Hypothalamus (tissue), 51 donors: ENCODE measurements at regions not wholly inside any gene's neighbourhood (a gene's known extent, or its start where the extent isn't known, plus 50 kb on each side); places are given as distances from the start of the nearest gene placed in this dataset.

Experiments
- DNase-seq, 51 donors: peaks; one replicate each; lab custom pipeline; 2025; lab: John Stamatoyannopoulos, UW

- DNase-seq, result no peak
Measured at GRCh38 chr12:77504466-77504865, 326.2 kb upstream of the NAV3 start.

GRCh38 chr12:77500089-77500488, 330.6 kb upstream of the NAV3 start:
- DNase-seq, result no peak

- no peak for DNase-seq
Measured at GRCh38 chr12:77497647-77498046, 333.0 kb upstream of the NAV3 start.

DNA sequence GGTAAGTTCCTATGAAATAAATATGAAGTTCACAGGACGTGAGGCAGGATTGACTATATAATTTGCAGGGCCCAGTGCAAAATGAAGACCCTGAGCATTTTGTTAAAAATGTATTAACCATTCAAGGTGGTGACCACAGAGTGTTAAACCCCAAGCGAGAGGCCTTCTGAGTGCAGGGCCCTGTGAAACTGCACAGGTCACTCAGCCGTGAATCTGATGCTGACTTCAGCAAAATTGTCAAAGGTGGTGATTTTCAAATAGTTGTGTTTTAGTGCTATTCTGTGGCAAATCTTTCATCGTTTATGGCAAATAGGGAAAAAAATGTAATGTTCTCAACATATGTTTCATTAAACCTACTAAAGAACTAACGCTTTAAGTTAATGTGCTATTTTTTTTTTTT, 334.0 kb upstream of the NAV3 start:
- DNase-seq, result no peak

DNA sequence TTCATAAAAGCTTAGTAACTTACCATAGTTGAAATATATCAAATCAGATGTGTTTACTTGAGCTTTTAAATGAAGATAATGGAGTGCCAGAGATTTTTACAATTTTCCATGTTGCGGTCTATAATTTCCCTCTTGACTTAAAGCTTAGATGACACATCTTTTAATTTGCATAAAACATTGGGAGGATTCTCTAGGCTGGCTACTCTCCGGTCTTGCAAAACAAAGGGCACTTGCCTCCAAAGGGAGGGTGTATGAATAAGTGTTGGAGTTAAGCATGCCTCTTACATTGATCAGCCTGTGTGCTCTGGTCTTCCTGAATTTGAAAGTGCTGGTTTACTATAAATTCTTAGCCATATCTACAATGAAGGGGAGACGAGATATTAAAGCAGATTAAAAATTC, 336.4 kb upstream of the NAV3 start:
- no peak for DNase-seq

GRCh38 chr12:77493302-77494168, 337.2 kb upstream of the NAV3 start:
- DNase-seq, result peak in 1 of 51 donors; percentile 15

DNA sequence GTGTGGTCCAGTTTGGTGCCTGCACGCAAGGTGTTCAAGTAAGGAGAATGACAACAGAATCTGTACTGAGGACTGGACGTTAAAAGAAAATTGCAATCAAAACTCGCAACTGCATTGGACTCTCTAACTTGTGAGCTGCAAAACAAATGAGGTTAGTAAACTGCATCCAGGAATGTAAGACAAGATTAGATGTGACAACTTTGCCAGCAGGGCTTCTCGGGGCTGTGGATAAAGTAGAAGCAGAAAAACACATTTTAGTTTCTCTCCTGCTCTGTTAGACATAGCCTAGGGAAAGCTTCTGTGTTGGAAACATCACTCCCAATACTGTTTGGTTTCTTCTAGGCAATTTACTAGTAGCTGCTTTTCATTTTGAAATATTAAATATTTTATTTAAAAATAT, 338.2 kb upstream of the NAV3 start:
- DNase-seq, result no peak

- DNase-seq, result no peak
Measured at GRCh38 chr12:77489331-77489970, 341.2 kb upstream of the NAV3 start.

GRCh38 chr12:77488041-77488620, 342.6 kb upstream of the NAV3 start:
- no peak for DNase-seq

DNA sequence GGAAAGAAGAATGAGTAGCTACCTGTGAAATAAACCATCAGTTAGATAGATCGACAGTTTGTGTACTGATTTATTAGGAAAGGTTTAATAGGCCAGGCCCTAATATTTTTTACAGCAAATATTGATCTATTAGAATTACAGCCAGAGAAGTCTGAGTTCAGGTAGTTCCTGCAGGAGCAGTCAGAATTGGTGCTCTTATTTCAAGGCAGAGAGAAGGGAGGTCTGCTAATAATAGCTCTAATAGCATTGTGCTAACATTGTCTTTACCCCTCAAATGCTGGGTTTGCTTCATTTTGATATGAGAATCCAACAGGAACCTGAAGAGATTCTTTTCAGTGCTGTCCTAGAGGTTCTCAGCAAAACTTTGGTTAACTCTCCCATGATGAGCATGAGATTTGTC, 343.8 kb upstream of the NAV3 start:
- no peak for DNase-seq

- DNase-seq, result no peak
Measured at GRCh38 chr12:77485961-77486854, 344.5 kb upstream of the NAV3 start.

DNA sequence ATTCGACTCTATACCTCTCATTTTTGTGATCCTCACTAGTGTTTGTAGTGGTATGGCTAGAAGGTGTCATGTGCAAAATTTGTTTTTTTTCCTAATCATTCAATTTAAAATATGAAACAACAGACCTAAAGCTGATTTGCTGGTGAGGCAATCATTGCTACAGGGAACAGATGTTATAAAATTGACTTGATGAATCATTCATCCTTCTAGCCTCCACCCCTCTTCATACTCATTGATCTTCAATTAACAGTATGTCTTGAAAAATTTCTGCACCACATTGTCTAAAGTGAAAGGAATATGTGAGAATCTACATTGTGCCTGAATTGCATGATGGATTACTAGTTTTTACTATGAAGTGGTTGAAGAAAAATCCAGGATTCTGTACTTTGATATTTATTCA, 349.0 kb upstream of the NAV3 start:
- no peak for DNase-seq

DNA sequence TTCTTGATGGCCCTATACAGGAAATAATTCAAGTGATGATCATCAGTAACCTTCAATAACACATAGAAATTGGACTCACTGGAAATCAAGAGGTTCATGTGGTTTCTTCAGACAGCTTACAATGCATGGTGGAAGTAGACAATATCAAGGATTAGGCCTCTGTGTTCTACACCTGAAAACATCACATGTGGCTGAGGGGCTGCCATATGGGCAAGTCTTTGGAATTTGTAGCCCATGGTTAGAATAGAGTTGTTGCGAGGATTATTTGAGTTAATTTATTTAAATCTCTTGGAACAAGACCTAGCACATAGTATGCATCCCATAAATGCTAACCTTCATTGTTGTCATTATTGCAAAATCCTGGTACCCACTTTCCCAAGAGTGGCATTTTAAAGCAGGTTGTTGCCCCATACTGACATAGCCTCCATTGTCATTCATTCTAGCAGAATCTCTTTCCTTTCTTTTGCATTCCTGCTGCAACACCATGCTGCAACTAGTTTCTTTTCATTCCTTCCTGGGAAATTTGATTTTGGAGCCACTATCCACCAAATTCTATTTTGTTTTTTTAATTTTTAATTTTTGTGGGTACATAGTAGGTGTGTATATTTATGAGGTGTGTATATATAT, 352.7 kb upstream of the NAV3 start:
- no peak for DNase-seq

GRCh38 chr12:77471801-77472200, 358.9 kb upstream of the NAV3 start:
- DNase-seq, result no peak

DNA sequence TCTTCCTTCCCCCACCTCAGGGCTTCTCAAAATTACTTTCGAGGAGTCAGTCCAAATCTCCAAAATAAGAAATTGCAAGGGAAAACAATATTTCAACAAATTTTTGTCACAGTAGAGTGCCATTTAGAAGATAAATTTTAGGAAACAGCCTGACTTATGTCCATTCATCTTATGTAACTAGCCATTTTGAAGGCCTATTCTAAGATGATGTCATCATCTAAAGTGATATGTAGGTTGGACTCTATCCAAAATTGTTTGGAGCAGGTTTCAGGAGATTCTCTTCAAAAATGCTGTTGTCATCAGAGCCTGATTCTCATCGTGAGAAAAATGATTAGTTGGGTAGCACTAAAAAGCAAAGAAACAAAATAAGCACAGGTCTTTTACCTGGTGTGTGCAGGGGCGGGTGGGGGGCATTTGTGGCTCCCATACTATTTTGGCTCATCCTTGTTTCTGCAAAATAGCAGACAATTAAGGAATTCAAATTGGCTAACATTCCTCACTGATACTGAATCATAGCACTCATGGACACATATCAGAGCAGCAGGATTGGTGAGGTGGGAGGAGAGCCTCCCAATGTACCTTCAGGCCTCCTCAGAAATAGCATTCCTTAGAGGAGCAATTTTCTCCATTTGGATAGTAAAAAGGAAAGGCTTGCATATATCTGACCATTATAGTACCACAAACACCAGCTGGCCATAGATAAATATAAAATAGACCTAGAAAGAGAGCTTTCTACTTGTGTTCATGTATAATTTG, 360.9 kb upstream of the NAV3 start:
- DNase-seq, result no peak

GRCh38 chr12:77442633-77443032, 377.3 kb upstream of the E2F7 start:
- no peak for DNase-seq

GRCh38 chr12:77439749-77440148, 374.4 kb upstream of the E2F7 start:
- no peak for DNase-seq

GRCh38 chr12:77438644-77439043, 373.3 kb upstream of the E2F7 start:
- DNase-seq, result no peak

DNA sequence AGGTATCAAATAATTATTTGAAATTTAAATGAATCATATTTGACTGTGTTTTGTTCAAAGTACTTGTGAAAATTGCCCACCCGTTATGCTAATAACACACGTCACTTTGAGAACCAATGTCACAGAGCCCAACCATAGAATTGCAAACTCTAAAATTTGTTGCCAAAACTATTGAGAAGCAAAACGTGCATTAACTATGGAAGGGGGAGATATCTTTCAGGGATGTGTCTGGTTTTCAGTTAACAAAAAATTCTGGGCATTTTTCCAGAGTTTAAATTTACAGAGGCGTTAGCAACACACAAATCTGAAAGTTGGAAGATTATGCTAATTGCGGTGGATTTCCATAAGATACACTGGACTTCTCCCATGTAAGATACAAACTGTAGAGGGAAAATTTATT, 371.8 kb upstream of the E2F7 start:
- DNase-seq, result no peak
